ENCODE measurements at regions not wholly inside any gene's neighbourhood (a gene's known extent, or its start where the extent isn't known, plus 50 kb on each side); places are given as distances from the start of the nearest gene placed in this dataset.
A peak's percentile ranks its signal among the peaks of the same experiment; 100 is the strongest.

GRCh38 chr2:6393819-6394218 lies 471.9 kb downstream of the CMPK2 start:
- no peaks in the 10 kb centered on the region for H3K36me3 ChIP-seq (ENCODE audit: insufficient read depth, low read length)
- no peaks in the 10 kb centered on the region for H3K9me3 ChIP-seq (ENCODE audit: low read length)
- H3K9me2 ChIP-seq (ENCODE audit: insufficient read depth, low read length): no peaks in the 10 kb centered on the region
- no peak overlapping the region for H2AFZ ChIP-seq (ENCODE audit: low read depth, low read length)
- H3K79me2 ChIP-seq (replicated peaks; ENCODE audit: insufficient read depth, low read length): no peaks in the 10 kb centered on the region
- H3K9ac ChIP-seq (ENCODE audit: low read length): no peak overlapping the region
- peak overlapping the region; percentile 16 for H3K27ac ChIP-seq (ENCODE audit: low read length)
- no peaks in the 10 kb centered on the region for H4K20me1 ChIP-seq (ENCODE audit: insufficient read depth)
- H3K4me3 ChIP-seq (ENCODE audit: low read length): no peak overlapping the region
- H3K4me2 ChIP-seq (ENCODE audit: low read length): no peak overlapping the region
- no peak for TF ChIP-seq MXI1 (conservative IDR thresholded peaks at IDR 0.05; ENCODE audit: poor library complexity, severe bottlenecking)
- TF ChIP-seq RAD21 (conservative IDR thresholded peaks at IDR 0.05): no peak
- no peak for TF ChIP-seq SMC3 (conservative IDR thresholded peaks at IDR 0.05; ENCODE audit: poor library complexity)
- TF ChIP-seq, protein P1, sequence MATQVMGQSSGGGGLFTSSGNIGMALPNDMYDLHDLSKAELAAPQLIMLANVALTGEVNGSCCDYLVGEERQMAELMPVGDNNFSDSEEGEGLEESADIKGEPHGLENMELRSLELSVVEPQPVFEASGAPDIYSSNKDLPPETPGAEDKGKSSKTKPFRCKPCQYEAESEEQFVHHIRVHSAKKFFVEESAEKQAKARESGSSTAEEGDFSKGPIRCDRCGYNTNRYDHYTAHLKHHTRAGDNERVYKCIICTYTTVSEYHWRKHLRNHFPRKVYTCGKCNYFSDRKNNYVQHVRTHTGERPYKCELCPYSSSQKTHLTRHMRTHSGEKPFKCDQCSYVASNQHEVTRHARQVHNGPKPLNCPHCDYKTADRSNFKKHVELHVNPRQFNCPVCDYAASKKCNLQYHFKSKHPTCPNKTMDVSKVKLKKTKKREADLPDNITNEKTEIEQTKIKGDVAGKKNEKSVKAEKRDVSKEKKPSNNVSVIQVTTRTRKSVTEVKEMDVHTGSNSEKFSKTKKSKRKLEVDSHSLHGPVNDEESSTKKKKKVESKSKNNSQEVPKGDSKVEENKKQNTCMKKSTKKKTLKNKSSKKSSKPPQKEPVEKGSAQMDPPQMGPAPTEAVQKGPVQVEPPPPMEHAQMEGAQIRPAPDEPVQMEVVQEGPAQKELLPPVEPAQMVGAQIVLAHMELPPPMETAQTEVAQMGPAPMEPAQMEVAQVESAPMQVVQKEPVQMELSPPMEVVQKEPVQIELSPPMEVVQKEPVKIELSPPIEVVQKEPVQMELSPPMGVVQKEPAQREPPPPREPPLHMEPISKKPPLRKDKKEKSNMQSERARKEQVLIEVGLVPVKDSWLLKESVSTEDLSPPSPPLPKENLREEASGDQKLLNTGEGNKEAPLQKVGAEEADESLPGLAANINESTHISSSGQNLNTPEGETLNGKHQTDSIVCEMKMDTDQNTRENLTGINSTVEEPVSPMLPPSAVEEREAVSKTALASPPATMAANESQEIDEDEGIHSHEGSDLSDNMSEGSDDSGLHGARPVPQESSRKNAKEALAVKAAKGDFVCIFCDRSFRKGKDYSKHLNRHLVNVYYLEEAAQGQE (IDR thresholded peaks at IDR 0.05; ENCODE audit: borderline replicate concordance): peak; percentile 47
- TF ChIP-seq POLR2AphosphoS5 (IDR thresholded peaks at IDR 0.05): peak; percentile 21
- no peaks in the 10 kb centered on the region for H3K27me3 ChIP-seq (ENCODE audit: insufficient read depth, low read depth, low read length)
- no peaks in the 10 kb centered on the region for H3F3A ChIP-seq (ENCODE audit: insufficient read depth, low read length, poor library complexity, severe bottlenecking)

- H2AFZ ChIP-seq (ENCODE audit: low read depth, low read length): no peak overlapping the region
- no peak overlapping the region for H3K9ac ChIP-seq (ENCODE audit: low read length)
- TF ChIP-seq, protein P1 (IDR thresholded peaks at IDR 0.05; ENCODE audit: borderline replicate concordance): no peak
- TF ChIP-seq, protein P2, sequence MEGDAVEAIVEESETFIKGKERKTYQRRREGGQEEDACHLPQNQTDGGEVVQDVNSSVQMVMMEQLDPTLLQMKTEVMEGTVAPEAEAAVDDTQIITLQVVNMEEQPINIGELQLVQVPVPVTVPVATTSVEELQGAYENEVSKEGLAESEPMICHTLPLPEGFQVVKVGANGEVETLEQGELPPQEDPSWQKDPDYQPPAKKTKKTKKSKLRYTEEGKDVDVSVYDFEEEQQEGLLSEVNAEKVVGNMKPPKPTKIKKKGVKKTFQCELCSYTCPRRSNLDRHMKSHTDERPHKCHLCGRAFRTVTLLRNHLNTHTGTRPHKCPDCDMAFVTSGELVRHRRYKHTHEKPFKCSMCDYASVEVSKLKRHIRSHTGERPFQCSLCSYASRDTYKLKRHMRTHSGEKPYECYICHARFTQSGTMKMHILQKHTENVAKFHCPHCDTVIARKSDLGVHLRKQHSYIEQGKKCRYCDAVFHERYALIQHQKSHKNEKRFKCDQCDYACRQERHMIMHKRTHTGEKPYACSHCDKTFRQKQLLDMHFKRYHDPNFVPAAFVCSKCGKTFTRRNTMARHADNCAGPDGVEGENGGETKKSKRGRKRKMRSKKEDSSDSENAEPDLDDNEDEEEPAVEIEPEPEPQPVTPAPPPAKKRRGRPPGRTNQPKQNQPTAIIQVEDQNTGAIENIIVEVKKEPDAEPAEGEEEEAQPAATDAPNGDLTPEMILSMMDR (IDR thresholded peaks at IDR 0.05; ENCODE audit: poor library complexity, severe bottlenecking): no peak
- TF ChIP-seq EZH2 (IDR thresholded peaks at IDR 0.05; ENCODE audit: borderline replicate concordance, insufficient read depth, low read length, poor library complexity, severe bottlenecking) (no peak), SMC3 (conservative IDR thresholded peaks at IDR 0.05; ENCODE audit: poor library complexity) (no peak)
These were observed 471.4 kb downstream of the CMPK2 start for GRCh38 chr2:6394276-6394675.

More at GRCh38 chr2:6394276-6394675, 471.4 kb downstream of the CMPK2 start:
- H3K27me3 ChIP-seq (ENCODE audit: insufficient read depth, low read depth, low read length): no peaks in the 10 kb centered on the region
- H3K9me2 ChIP-seq (ENCODE audit: insufficient read depth, low read length): no peaks in the 10 kb centered on the region
- H3K9me3 ChIP-seq (ENCODE audit: low read length): no peaks in the 10 kb centered on the region
- no peak overlapping the region for H3K4me3 ChIP-seq (ENCODE audit: low read length)
- no peaks in the 10 kb centered on the region for H3K79me2 ChIP-seq (replicated peaks; ENCODE audit: insufficient read depth, low read length)
- no peak overlapping the region for H3K4me2 ChIP-seq (ENCODE audit: low read length)
- no peaks in the 10 kb centered on the region for H4K20me1 ChIP-seq (ENCODE audit: insufficient read depth)
- no peaks in the 10 kb centered on the region for H3K36me3 ChIP-seq (ENCODE audit: insufficient read depth, low read length)
- H3K27ac ChIP-seq (ENCODE audit: low read length): peak overlapping the region; percentile 16
- no peaks in the 10 kb centered on the region for H3F3A ChIP-seq (ENCODE audit: insufficient read depth, low read length, poor library complexity, severe bottlenecking)

Data from neural cell (in vitro differentiated cells).